Tongue (tissue), 1 donor: ENCODE measurements at regions not wholly inside any gene's neighbourhood (a gene's known extent, or its start where the extent isn't known, plus 50 kb on each side); places are given as distances from the start of the nearest gene placed in this dataset.
"Not testable (repeated sequence)": the region's sequence is repeated elsewhere in the genome, so short reads cannot be mapped to it uniquely, and the experiment has no call there.

Source experiments
- DNase-seq: peaks from one replicate; pipeline ENCODE4 v3.0.0-alpha.2; 2015

- DNase-seq: not testable (repeated sequence)
Measured at GRCh38 chr4:27075603-27076002, 215.0 kb downstream of the STIM2 start.

DNA sequence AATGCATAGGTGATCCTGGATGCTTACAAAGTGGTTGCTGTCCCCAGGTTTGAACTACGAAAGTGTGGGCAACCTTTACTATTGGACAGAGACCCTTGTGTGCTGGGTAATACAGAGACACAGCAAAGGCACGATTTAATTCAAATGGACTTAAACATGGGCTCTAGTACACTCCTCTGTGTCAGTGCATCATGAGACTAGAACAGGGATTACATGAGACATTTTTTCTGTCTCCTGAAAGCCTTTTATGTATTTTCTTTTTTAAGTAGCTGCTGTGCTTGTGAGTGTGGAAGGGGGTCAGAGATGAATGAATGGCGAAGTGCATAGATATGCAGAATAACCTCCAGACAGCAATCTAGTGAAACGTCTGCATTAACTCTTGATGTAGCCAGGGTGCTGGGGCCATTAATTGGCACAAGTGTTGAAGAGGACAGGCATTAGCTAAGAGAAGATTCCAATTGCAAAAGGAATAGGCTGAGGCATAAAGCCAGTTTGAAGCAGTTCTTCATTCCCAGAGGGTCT is 218.4 kb downstream of the STIM2 start:
- DNase-seq: no peak

DNA sequence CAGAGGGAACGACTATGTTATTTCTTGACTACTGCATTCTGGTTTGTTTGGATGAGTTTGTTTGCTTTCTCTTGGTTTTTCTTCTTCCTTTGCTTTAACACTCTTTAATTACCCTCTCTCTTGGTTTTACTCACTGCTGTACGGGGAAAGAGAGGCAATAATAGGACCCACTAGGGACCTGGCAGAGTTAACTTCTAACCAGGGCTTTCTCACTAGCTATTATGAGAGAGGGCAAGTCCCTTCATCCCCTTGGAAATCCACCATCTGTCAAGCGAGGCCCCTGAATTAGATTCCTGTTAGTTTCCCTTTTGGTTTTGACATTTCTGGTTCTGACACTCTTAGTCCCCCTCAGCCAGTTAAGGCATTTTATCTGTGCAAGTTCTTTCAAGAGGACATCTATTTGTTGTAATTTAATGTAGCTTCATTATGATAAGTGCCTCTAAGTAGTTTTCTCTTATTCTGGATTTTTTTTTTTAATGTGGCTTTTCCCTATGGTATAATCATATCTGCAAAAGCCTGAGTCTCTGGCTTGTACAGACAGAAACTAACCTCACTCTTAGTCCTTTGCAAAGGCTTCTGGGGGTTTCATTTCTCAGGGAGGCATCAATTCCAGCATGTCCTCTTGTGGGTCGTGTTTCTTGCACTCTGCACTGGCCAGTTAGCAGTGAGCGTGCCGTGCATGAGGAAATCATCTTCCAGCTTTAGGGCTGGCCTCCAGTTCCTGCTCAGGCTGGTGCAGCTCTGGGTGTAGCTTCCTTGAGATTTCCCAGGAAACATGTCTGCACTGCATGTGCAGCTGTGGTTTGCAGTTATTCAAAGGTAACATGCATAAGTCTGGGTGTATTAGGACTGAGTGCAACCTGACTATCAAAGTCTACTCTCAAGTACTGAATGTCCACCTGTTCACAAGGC is 221.3 kb downstream of the STIM2 start:
- DNase-seq: no peak

- DNase-seq: no peak
Measured at GRCh38 chr4:27082776-27083175, 222.1 kb downstream of the STIM2 start.

DNA sequence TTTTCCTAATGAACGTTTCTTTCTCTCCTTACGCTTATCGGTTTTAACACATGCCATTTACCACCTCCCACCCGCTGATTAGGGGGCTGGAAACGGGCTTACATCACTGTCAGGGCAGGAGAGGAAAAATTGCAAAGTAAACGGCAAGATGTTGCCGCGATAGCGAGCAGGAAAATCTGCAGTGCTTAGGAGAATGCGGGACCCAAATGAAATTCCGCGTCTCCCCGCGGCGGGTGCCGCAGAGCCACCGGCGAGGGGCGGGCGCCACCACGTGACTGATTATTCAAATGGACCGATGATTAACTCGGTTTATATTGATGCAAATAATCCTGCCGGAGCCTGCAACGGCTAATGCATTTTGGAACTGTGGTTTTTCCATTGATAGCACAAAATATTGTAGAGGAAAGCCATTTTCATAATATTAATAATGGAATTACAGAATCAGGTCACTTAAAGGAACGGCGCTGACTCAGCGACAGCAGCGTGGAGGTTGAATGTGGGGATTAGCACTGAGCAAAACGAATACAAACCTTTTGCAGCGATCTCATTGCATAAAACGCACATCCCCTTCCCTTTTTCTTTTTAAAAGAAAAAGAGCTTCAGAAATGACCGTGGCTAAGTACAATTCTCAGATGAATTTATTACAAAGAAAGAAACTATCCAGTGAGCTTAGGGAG is 224.2 kb downstream of the STIM2 start:
- DNase-seq: peak; percentile 48

DNA sequence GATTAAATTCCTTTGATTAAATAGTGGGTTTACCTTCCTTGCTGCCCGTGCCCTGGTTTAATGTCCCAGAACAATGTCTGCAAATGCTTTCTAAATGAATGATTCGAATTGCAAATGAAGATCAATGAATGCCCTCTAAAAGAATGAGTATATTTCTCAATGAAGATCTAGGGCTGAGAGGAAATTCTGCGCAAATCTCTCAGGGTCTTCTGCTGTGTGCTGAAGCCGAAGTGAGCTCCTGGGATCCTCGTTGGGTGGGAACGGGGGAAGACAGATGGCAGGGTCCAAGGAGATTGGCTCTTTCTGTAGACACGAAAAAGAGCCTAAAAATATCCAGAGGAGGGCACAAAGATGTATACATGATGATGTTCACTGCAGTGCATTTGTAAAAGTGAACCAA is 224.8 kb downstream of the STIM2 start:
- no peak for DNase-seq

DNA sequence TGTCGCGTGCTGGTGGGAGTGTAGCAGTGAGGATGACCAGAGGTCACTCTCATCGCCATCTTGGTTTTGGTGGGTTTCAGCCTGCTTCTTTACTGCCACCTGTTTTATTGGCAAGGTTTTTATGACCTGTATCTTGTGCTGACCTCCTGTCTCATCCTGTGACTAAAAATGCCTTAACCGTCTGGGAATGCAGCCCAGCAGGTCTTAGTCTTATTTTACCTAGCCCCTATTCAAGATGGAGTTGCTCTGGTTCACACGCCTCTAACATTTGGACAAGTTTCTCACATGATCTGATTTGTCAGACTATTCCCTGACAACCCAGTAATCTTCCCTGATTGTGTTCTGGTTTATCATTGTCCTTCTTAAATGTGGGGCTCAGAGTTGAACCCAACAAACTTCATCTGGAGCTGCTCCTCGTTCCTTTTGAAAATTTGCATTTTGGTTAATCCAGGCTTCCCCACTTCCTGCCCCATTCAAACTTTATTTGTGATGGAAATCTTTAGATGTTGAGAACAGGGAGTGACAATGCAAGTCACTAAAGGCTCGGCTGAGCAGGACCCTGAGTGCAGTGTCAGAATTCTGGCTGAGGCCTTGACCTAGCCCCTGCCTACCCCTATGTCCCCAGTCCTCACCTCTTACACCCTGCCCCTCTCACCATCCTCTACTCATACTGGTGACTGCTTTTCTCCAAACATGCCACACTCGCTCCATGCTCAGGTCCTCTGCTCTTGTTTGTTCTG is 226.8 kb downstream of the STIM2 start:
- DNase-seq: no peak

DNA sequence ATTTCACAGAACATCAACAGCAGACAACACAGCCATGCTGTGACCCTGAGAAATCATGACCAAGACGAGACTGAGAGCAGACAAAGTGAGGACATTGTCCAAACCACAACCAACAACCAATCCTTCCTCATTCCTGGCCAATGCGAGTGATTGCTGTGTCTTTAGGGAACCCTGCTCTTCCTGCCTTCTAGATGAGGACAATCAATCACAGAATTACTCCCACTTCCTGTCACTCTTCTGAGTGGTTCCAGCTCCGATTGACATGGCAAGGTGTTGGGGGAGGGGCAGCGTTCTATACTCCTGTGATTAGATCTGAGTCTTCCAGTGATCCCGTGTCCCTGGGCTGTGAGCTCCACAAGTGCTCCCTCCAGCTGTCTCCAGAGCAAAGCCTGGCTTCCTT is 227.8 kb downstream of the STIM2 start:
- DNase-seq: no peak

- DNase-seq: no peak
Measured at GRCh38 chr4:27089186-27089585, 228.5 kb downstream of the STIM2 start.

DNA sequence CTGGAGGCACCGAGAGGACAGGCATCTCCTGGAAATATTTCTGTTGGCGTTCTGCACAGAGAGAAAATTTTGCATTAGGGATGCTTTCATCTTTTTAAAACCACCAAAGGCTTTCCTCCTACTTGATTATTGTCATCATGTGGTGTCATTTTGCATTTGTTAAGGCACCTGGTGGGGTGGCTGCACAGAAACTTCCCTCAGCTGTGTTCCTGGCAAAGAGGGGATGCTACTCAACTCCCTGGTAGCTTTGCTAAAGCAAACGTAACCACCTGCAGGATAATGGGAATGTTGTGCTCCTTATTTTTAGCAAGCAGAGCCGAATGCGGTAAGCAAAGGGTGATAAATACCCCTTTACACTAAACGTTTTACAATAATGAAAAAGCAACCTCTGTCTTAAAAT is 229.8 kb downstream of the STIM2 start:
- DNase-seq: no peak

- DNase-seq: no peak
Measured at GRCh38 chr4:27094224-27094623, 233.6 kb downstream of the STIM2 start.

DNA sequence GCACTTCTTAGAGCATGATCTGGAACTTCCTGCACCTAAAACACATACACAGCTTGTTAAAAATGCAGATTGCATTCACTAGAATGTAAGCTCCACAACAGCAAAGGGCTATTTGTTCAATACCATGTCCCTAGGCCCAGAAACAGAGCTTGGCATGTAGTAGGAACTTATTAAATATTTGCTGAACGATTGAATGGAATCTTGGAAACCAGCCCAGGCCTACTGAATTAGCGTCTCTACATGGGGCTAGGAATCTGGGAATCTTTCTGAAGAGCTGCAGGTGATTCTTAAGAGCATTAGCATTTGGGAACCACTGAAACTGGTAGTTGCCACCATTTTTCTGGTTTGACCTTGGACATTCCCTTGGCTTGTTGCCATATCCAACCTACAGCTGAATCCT is 234.1 kb downstream of the STIM2 start:
- DNase-seq: no peak

- DNase-seq: no peak
Measured at GRCh38 chr4:27096142-27096824, 235.6 kb downstream of the STIM2 start.

DNA sequence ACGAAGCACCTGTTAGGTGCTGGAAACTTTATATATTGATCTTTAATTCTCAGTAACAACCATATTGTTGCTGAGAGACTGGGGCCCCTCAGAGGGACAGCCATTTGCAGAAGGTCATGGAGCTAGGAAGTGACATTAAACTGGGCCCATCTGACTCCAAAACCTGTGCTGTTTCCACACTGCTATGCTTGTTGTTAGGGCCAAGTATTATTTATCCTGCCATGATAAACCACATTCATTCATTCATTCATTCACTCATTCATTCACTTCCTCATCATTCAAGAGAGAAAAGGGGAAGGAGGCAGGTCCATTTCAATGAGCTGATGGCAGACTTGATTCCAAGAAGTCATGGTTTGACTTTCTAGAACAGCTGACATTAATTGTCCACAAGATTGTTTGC is 237.4 kb downstream of the STIM2 start:
- DNase-seq: no peak

GRCh38 chr4:27100713-27101112 is 240.1 kb downstream of the STIM2 start:
- DNase-seq: no peak

DNA sequence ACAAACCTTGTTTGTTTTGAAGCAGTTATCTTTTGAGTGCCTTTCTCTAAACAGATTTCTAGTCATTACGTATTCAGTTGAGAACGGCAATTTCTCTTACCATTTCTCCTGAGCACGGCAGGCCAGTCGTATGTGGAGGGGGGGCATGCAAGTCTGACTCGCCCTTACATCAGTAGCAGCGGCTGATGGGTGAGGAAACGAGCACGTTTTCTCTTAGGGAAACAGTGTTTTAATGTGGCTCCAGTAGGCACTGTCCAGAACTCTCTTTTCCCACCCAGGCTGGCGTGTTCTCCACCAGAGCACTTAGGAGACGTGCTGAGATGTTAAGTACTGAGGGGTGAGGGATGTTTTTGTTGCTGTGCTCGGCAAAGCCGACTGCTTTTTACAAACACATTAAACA is 240.5 kb downstream of the STIM2 start:
- DNase-seq: no peak

DNA sequence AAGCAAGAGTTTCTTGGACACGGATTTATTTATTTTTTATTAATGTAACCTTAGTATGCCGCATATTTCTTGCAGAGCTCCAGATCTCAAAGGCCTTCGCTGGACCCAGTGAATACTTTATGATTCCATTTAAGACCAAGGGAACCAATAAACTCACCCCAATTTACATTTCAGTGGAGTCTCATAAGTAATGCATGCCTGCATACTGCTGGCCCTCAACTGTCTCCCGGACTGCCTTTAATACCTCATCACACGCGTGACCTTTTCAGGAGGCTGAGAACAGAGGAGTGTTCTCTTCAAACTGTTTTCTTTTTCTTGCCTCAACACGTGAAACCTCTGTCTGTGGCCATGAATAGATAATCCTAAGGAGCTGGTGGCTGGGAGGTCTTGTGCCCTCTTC is 240.9 kb downstream of the STIM2 start:
- DNase-seq: no peak

- no peak for DNase-seq
Measured at GRCh38 chr4:27111627-27112026, 251.0 kb downstream of the STIM2 start.

GRCh38 chr4:27112587-27112986 is 251.9 kb downstream of the STIM2 start:
- no peak for DNase-seq

- no peak for DNase-seq
Measured at GRCh38 chr4:27115221-27115620, 254.6 kb downstream of the STIM2 start.

DNA sequence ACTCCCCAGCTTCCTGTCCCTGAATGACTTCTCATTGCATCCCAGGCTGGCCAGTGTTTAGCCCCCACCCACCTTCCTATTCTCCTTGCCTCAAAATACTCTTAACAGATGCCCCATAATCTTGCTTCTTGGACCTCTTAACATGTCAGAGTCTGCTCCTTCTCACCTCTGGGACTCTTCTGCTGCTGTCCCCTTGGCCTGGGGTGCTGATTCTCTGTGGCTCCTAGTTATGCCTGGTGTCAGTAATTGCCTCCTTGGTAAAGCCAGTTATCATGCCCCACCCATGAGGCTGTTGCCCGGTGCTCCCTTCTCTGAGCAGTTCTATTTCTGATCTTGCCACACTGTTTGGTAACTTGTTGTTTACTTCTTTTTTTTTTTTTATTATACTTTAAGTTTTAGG is 256.8 kb downstream of the STIM2 start:
- no peak for DNase-seq

- DNase-seq: no peak
Measured at GRCh38 chr4:27119239-27119638, 258.6 kb downstream of the STIM2 start.
